ENCODE measurements at regions not wholly inside any gene's neighbourhood (a gene's known extent, or its start where the extent isn't known, plus 50 kb on each side); places are given as distances from the start of the nearest gene placed in this dataset.
A peak's percentile ranks its signal among the peaks of the same experiment; 100 is the strongest.

DNA sequence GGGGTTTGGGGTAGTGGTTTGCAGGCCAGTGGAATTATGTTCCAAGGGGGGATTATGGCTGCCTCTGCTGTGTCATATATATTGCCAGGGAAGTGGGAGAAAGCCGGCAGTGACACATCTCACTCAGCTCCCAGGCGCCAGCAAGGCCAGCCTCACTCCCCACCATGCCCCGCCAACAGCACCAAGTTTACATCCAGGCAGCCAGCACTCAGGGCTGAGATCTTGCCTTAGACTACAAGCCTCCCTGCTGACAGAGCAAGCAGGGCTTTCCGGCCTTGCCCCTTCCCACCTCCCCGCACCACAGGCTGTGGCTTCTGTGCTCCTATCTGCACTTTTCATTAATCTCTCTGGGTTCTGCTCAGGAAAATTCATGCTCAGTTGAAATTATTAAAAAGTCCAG, 385.1 kb downstream of the MZT1 start:
- no peak for DNase-seq (ENCODE audit: low spot score)

DNA sequence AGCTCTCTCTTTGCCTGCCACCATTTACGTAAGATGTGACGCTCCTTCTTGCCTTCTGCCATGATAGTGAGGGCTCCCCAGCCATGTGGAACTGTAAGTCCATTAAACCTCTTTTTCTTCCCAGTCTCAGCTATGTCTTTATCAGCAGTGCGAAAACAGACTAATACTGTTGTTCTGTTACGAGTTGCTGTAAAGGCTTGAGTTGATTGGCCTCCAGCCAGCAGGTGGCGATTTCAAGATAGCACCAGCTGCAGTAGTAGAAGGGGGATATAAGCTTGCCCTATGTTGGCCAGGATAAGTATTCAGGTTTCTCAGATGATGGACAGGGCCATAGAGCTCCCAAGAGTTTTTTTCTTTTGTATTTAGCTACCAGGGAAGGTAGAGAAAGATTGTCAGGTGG, 385.5 kb downstream of the MZT1 start:
- DNase-seq (ENCODE audit: low spot score) = no peak

DNA sequence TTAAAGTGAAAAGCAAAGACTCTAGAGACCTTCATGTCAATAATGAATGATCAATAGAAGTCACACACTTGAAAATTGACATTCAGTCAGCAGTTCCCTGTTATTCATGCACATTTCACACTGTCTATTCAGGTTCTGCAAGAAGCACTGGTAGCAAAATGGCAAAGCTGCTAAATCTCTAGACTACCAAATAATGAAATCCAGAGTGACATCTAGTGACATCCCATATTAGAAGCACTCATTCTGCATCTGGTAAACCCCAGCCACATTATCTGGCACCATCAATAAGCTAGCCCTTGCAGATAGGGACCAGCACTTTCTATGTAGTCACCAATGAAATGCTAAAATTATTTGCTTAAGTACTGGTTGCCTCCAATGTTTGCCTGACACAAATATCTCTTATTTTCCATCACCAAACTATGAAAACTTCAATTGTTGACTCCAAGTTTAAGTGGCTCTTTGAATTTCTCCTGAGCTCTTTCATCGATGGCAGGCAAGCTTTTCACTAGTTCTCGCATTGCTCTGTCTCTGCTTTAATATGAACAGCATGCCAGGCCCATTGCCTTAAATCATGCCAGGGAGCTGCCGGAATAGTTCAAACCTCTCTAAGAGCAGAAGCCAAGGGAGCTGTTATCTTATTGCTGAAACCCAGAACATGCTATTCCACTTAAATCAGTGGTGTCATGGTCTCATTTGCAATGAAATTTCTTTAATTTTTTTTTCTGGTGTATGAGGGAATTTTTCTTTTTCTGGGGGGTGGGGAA, 409.9 kb downstream of the MZT1 start:
- DNase-seq (ENCODE audit: low spot score) = no peak

DNA sequence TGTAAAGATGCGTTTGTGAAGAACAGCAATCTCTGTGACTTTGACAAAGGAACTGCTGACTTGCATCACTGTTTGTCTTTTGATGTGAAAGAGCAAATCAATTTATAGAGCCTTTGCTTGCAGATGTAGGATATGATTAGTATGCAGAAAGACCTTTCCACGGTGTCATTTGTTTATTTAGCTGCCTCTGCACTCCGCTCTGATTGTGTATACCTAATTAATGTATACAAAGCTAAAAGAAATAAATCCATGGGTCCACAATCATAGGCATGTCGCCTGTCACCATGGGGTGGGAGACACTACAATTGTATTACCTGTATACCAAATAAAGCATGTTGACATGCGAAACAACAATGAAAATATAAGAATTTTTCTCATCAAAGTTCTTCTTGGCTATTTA, 410.7 kb downstream of the MZT1 start:
- no peak for DNase-seq (ENCODE audit: low spot score)

DNA sequence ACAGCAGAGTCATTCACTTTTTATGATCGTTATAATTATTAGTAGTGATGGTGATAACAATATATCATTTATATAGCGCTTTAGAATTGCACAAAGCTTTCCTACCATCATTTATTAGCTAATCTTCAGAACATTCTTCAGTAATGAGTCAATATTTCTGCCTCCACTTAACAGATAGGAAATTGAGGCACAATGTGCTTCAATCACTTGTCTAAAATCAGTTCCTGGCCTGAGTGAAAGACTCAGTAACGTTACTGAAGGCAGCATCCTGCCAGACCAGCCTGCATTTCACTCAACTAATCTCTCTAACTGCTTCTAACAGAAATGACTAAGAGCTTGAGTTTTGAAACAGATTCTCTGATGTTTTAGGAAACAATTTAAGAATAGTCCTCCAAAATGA, 412.1 kb downstream of the MZT1 start:
- no peak for DNase-seq (ENCODE audit: low spot score)

DNA sequence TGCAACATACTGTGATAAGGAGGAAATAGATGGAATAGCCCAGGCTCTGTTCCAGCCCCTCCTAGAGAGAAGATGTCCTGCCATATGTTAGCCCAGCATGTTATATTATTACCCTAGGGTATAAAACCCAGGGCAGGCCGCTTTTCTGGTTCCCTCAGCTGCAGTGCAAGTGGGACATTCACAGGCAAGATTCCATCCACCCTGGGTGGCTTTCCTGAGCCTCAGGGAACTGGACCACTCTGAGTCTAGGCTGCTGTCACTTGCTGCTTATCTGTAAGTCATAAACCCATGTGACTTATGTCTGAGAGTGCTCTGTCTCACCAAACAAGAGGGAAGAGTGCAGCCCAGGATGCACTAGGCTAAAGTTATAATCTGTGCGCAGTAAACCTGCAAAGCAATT, 413.2 kb downstream of the MZT1 start:
- DNase-seq (ENCODE audit: low spot score) = peak; percentile 25

DNA sequence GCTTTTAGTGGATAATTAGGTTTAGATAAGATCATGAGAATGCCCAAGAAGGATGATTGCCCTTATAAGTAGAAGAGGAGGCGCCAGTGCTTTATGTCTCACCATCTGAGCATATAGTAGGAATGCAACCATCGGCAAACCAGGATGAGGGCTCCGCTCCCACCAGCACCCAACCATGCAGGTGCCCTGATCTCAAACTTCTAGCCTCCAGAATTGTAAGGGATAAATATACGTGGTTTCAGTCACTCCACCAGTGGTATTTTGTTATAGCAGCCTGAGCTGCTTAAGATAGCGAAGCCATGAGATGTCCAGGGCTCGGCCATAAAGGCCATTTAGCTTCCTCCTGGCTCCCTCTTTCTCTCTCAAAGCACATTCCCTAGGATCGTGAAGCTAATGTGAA, 413.9 kb downstream of the MZT1 start:
- no peak for DNase-seq (ENCODE audit: low spot score)

DNA sequence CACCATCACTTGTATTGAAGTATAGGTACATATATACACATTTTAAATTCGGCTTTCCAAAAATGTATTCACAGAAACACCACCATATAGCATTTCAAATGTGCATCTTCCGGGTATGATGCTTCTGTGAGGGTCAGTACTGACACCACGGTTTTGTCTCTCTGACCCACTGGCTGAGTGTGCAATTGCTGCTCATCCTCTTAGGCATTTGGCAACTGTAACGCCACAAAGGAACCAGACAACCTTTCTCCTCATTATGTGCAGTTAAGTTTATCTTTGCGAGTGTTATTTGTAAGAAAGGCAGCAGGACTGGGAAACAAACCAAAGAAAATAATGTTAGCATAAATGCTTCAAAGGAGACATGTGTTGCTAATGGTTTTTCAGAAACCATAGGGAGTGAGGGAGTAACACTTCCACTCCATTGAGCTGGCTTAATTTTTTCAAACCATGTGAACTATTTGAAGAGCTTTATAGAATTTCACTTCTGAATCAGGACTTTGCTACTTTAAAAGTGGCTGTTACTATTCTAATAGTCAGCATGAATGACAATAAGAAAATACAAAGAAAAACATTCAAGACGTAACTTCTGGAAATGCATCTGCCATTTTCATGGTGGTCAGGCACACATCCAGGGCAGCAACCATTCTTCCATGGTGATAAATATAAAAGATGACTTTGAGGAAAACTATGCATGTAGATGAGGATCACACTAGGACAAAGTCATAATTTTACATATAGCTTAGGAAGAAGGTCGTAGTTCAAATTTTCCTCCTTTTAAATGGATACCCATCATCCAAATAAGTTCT, 423.3 kb downstream of the MZT1 start:
- DNase-seq (ENCODE audit: low spot score) = no peak

DNA sequence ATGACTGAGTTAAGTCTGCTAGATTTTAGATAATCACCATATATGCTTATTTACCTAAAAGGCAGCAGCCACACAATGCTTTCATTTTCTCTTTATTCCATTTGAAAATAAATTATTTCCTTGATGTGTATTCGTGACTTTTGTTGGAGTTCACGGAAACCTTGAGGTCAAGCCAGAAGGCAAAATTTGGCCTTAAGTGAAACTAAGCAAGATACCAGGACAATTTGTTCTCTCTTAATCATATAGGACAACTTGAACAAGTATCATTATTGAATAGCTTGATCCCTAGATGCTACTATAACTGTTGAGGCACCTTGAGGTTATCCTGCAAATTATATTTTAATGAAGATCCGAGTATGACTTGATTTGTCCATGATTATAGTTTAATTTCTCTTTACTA, 429.2 kb upstream of the DACH1 start:
- no peak for DNase-seq (ENCODE audit: low spot score)

DNA sequence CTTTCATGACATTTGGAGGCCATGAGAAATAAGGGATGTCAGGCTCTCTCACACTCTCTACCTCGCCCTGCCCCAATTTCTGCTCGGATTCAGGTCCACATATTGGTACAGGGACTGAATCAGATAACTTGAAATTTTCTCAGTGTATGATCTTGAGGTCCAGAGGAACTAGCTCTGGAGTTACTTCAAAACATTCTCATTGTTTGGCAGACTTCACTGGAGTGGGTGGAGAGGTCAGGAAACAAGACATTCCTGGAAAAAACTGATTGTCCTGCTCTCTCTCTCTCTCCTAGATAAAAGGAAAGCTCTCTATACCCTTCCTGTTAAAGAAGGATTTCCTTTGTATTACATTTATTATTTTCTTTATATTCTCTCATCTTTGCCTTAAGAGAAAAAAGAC, 428.1 kb upstream of the DACH1 start:
- no peak for DNase-seq (ENCODE audit: low spot score)

DNA sequence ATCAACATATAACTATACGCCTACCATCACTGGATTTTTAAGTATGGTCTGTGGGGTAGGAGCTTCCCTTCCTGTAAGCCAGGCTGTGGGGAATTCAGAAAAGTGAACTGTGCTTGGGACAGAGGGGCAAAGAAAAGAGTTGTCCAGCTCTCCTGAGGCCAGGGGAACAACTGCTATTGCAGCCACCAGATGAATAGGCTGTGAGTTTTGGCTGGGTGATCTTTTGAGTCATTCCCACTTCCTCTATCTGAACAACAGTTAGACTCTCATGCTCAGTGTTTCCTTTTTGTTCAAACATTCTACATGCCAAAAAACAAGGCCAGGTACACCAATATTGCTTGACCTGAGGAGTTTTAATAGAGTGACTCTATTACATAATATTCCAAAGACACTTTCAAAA, 426.2 kb upstream of the DACH1 start:
- no peak for DNase-seq (ENCODE audit: low spot score)

DNA sequence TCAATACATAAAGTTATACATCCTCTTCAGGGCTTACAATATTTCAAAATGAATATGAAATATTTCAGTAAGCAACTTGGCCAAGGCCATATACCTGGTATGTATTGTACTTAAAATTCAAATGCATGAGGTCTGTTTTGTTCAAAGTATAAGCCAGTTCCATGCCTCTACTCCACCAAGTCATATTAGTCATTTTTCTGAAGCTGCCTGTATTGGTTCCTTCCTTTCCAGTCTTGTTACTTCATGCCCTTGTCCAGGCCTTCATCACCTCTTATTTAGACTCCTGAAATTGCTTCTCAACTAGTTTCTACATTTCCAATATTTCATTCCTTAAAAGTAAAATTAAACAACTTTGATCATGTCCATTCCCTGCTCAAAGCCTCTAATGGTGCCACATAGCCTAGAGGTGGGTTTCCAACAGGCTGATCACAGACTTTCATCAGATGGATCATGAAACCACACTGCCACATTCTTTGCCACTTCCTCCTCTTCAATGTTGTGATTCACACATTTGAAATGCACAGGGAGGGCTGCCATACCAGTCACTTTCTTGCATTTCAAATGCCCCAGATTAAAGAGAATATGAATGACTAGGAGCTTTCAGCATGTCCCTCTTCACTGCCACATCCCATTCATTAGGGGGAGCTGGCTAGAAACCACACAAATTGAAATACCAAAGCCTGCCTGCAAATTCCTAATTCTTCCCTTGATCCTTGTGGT, 424.1 kb upstream of the DACH1 start:
- no peak for DNase-seq (ENCODE audit: low spot score)

DNA sequence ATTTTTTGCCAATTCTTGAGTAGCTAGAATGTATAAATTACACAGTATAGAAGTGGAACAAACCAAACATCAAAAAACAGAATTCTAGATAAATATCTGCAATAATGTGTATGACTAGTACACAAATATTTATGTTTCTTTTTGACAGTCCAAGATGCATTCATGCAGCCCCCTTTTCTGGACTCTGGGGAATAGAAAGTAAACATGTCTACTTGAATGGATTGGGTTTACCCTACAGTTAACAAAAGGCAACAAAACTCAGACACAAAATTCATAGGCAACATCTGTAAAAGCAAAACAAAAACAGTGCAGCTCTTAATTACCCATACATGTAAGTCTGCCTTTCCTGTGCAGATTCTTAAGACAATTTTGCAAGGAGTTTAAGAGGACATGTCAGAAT, 419.4 kb upstream of the DACH1 start:
- DNase-seq (ENCODE audit: low spot score) = no peak

DNA sequence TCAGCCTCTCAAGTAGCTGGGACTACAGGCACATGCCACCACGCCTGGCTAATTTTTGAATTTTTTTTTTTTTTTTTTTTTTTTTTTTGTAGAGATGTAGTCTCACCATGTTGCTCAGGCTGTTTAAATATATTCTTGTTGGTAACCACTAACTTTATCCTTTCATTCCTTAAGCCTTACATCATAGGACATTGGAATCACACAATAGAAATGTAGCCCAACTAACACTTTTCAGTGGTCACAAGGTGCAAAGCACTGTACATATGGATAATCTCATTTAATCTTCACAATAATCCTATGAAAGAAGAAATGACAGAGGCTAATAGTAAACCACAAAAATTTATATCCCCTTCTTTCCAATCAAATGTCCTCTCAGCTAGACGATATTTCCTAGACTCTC, 417.8 kb upstream of the DACH1 start:
- no peak for DNase-seq (ENCODE audit: low spot score)

DNA sequence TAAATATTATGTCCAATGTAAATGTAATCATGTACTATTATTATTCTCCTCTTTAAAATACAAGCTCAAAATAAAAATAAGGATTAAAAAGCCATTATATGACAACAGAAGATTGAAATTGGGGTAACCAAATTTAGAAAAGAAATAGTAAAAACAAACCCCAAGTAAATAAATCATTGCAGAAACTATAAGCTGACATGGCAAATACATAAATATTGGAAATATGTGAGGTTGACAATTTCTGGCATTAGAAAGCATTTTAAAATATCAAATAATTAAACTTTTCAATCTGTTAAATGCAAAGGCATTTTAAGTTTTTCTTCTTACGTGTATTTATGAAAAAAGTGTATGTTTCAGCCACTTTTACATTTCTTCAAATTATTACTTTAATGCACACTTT, 394.7 kb upstream of the DACH1 start:
- no peak for DNase-seq (ENCODE audit: low spot score)

DNA sequence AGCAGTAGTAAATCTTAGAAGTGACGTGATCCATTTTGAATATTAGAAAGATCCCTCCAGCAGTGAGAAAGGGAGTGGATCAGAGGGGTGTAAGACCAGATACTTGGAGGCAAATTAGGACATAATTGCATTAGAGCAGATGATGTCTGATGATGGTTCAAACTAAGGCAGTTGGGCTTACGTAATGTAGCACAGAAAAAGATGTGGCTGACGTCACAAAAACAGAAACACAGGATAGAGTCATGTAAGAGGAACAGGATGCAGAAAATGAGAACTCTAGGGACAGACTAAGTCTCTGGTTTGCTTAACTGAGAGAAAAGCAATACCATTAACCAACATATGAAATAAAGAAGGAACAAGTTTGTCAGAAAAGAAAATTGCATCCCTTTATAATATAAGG, 392.5 kb upstream of the DACH1 start:
- no peak for DNase-seq (ENCODE audit: low spot score)

DNA sequence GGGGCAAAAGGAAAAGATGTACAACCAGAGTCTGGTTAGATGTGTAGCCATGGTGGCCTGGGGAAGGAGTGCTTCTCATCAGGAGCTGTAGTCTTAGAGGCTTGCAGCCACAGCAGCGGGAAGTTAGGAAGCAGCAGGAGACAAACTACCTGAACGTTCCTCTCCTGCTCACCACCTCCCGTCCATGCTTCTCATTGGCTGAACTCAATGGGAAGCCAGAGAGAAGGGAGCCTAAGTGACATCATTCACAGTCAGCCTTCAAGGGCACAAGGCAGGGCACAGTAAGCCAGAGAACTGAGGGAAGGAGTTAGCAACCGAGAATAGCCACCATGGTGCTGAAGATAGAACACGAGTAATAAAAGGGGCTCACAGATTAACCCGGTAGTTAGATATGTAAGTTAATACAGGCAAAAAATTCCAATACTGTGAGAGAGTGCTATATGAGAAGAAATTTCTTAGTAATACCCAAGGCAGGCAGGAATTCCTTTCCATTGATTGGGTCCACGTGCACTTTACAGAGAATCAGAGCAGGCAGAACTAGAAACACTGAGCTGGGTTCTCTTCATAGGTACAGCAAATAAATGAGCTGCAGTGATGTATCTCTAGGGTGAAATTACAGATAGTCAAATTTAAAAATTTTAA, 391.5 kb upstream of the DACH1 start:
- no peak for DNase-seq (ENCODE audit: low spot score)

DNA sequence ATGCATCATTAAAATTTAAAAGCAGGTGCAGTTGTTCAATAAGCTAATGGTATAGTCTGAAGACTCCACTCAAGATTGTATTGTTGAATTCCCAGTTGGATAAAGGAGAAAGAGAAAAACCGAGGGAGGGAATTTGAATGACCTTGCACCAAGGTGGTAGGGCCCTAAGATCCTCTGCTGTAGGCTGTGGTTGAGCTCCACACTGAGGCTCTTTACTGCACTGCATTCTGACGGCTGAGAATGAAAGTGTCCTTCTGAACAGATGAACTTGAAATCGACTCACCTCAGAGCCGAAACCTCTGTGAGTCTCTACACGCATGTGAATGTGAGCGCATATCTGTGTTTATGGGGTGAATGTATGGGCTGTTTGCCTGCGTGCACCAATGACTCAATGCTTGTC, 388.9 kb upstream of the DACH1 start:
- peak; percentile 11 for DNase-seq (ENCODE audit: low spot score)

DNA sequence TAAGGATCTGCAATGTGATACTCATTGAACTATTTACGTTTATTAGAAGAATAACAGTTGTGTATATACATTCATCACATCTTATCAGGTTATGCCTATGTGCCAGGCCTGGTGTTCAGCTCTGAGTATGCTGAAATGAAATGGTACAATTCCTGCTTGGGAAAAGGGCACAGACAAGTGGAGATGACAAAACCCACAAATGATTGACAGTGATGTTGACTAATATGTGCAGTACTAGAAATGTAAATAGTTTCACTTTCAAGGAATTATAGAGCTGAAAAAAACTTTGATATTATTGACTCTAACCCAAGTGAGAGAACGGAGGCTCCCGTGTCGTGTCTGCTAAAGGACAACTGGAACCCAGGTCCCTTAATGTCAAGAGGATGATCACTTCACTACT, 386.8 kb upstream of the DACH1 start:
- no peak for DNase-seq (ENCODE audit: low spot score)

DNA sequence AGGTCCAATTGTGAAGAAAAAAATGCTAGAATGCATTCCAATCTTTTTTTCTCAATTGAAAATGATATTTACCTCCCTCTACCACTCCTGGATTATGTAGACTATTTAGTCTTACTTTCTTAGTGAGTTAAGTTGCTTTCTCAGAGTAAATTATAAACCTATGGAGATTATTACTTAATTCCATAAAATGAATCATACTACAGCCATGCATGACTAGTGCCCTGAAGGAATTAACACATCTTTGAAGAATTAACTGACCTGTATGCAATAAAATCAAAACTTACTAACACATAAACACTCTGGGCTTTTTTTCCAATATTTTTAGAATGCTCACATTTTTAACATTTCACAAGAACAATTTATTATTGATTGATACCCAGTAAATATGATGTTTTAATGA, 379.4 kb upstream of the DACH1 start:
- no peak for DNase-seq (ENCODE audit: low spot score)

DNA sequence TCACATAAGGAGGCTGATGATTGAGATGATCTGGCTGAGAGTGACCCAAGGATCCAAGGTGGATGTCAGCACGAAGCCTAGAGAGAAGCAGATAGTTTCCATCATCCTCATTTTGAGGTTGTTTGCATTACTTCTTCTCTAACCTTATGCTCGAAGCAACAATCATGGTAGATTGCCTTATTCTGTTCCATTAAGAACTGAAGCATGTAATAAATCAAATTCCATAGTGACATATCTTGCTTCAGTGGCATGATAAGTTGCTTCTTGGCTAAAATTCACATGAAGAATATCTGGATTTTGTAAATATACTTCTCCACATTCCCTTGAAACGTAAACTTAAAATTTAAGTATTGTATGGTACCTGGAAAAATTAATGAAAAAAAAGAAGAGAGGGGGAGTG, 377.8 kb upstream of the DACH1 start:
- no peak for DNase-seq (ENCODE audit: low spot score)

DNA sequence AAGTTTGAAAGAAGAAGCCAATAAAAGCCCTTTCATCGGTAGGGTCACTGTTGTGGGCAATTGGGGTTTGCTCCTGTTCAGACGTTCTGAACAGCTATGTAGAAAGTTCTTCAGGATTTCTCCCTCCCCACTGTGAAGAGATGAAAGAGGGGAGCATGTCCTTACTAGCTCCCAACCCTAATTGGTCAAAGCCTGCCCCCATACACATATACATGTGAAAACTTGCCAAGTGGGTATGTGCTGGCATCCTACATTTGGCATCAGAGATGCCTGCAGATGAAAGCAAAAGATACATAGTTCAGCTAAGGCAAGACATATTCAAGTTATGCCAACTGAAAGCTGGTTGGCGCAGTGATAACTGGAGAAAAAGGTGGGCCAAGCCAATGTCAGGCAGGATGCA, 363.1 kb upstream of the DACH1 start:
- no peak for DNase-seq (ENCODE audit: low spot score)

DNA sequence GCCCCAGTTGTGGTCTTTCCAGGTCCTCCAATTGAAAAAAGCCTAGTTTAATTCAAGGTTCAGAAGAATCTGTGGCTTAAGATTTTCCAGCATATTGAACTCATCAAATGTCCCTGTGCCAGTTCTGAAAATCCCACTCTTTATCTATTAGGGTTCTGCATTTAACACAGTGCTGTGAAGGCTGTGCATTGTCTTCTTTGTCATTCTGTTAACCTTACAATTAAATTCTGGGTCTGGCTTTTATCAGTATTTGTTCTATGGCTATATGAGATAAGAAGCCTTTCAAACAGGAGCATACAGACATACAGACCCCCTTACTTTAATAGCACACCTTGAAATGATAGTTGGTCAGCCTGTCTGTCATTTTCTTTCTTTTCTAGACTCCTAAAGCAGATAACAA, 362.1 kb upstream of the DACH1 start:
- DNase-seq (ENCODE audit: low spot score) = no peak

Measured in cerebellar cortex (tissue), 1 donor.